NCI-H526 treated with DMSO at 0.1 percent for 48 hours (cell line): ENCODE measurements at regions not wholly inside any gene's neighbourhood (a gene's known extent, or its start where the extent isn't known, plus 50 kb on each side); places are given as distances from the start of the nearest gene placed in this dataset.

ENCODE experiments used
- DNase-seq: peaks from one replicate; lab custom pipeline; 2025; lab: John Stamatoyannopoulos, UW

DNA sequence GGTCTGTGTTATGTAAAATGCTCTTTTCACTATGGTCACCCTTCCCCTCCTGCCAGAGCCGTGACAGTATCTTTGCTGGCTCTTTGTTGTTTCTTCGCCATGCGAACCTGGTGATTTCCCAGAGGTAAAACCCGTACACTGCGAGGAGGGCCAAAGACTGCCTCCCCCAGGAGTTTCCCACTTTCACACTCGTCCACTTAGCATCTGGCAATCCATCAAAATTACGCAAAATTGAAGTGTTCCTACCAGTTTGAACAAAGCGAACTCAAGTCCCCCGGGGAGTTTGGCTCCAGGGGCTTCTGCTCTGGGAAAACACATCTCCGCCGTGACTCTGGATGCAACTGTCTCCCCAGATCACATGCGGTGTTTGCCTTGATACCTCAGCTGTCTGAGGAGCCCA lies 239.9 kb downstream of the FAM43A start:
- DNase-seq = no peak

DNA sequence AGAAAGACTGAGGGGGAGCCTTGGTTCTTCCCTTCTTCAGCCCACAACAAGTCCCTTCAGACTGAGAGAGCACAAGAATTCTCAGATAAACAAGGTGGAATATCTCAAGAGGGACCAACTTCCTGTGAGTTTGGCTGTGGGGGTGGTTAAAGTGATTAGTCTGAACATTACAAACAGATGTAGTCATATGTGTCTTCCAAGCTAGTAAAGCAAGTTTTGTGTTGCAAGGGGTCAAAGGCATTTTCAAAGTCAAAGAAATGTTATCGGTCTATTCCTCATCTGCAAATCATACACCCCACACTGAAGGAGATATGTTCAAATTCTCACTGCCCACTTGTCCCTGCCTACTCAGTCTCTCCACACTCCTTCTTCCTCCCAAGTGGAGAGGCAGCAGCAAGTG lies 242.5 kb downstream of the FAM43A start:
- no peak for DNase-seq

DNA sequence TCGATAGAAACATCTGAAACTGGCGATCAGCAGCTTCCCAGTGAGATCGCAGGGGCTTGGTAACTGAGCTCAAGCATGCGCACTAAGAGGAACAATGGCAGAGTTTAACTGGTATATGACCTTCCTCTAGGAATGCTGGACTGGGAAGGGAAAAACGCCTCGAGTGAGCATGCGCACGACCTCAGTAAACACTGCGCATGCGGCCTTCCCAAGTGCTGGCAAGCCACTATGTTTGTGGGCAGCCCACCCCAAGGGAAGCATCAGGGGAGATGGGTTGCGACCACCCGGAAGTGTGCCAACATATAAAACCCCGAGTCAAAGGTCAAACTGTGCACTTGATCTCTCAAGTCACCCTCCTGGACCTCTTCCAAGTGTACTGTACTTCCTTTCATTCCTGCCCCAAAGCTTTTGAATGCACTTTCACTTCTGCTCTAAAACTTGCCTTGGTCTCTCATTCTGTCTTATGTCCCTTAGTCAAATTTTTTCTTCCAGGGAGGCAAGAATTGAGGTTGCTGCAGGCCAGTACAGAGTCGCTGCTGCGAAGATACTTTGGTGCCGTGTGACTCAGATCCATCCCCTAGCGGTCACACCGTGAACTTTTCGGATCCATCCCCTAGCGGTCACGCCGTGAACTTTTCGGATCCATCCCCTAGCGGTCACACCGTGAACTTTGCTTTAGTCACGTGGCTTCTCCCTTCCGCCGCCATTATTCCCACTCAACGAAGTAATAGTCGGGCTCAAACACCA lies 243.3 kb downstream of the FAM43A start:
- no peak for DNase-seq

DNA sequence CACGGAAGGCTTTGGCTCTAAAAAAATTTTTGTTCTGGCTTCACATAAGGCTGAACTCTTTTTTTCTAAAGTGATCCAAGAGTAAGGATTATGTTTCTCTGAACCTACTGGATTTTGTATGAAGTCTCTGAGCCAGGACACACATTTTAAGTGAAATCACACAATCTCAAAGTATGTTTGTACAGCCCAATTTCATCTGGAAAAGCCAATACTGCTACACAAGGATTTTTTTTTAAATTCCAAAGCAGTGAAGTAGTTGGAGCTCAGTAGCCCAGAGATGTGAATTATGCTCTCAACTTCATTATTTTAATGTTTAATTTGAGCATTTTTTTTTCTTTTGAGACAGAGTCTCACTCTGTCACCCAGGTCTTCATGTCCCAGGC lies 243.9 kb downstream of the FAM43A start:
- no peak for DNase-seq

DNA sequence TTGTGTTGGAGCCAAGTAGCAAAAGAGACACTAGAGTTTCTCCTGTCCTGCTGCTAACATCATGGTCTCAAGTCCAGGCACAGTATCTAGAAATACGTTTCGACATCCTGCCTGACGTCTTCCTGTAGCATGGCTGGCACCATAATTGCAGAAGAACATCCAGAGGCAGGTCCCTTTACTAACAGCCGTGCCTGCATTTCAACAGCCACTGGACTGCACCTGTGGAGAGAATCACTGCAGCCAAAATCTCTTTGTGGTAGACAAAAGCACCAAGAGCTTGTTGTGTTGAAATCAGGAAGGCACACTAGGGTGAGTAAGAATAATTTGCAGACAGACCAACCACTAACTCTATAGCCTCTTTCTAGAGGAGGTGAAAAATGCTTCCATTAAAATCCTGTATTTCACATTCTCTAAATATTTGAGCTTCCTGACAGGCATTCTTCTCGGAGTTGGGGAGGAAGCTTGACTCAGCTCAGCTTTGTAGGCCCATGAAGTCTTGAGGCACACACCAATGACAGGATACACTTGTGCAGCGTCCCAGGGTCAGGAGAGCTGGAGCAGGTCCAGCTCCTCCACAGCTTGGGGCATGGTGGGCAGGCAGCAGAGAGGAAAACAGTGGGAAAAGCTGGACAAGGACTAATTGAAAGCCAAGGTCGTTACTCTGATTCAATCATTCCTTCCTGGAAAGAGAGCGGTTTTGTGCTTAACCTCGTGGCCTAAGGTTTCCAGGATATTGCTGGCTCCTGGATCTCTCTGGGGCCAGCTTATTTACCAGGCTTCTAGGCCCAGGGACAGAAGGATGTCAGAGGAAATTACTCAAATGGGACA lies 244.9 kb downstream of the FAM43A start:
- DNase-seq = no peak

DNA sequence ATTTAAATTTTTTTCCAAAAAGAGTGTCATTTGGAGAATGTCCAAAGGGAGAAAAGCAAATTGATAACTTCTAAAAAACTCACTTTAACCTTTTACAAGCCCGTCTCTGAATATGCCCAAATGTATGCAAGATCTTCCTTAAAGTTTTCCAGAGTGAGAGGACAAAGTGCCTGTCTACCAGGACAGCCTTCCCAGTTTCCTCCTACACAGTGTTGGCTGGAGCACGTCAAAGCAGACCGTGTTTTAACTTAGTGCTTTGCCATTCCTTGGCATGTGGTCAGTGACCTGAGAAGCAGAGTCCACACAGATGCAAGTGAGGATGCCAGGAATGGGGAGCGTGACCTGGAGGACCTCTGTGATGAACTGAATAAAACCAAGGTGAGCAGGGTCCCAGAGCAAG lies 245.7 kb downstream of the FAM43A start:
- DNase-seq = no peak

DNA sequence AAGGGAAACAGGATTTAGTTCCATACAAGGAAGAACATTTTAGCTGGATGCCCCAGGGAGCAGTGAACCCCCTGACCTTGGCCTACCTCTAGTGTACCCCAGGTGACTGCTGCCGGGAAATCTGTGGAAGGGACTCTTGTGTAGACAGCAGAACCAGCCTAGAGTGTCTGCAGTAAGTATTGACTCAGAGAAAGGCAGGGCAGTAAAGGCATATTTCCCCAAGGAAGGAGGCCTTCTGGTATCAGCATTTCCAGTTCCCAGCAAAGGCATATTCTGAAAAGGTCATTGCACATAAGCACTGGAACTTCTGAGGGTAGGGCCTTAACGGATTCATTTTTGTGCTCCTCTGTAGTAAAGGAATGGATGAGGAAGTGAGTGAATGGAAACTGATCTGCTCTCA lies 246.2 kb downstream of the FAM43A start:
- DNase-seq = no peak

DNA sequence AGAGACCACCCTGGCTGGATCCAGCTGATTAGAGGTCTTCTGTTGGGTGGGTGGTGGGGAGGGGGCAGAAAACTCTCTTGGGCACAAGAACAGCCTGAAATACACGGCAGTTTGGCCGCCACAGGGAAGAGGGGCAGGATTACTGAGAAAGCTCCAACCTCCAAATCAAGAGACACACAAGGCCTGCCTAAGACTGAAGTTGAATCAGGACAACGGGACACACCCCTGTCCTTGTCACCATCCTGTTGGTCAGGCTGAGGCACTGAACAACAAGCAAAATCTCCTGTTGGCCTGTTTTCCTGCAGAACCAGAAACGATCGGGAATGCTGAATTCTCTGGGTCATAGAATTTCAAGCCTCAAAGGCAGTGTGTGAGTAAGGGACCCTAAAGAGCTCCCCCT lies 247.8 kb downstream of the FAM43A start:
- no peak for DNase-seq

DNA sequence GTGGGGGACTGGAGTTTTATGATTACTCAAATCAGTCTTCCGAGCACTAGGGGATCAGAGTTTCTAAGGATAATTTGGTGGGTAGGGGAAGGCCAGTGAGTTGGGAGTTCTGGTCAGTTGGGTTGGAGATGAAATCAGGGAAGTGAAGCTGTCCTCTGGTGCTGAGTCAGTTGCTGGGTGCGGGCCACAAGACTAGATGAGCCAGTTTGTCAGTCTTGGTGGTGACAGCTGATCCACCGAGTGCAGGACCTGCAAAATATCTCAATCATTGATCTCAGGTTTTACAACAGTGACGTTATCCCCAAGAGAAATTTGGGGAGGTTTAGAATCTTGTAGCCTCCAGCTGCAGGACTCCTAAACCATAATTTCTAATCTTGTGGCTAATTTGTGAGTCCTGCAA lies 249.4 kb downstream of the FAM43A start:
- DNase-seq = no peak

DNA sequence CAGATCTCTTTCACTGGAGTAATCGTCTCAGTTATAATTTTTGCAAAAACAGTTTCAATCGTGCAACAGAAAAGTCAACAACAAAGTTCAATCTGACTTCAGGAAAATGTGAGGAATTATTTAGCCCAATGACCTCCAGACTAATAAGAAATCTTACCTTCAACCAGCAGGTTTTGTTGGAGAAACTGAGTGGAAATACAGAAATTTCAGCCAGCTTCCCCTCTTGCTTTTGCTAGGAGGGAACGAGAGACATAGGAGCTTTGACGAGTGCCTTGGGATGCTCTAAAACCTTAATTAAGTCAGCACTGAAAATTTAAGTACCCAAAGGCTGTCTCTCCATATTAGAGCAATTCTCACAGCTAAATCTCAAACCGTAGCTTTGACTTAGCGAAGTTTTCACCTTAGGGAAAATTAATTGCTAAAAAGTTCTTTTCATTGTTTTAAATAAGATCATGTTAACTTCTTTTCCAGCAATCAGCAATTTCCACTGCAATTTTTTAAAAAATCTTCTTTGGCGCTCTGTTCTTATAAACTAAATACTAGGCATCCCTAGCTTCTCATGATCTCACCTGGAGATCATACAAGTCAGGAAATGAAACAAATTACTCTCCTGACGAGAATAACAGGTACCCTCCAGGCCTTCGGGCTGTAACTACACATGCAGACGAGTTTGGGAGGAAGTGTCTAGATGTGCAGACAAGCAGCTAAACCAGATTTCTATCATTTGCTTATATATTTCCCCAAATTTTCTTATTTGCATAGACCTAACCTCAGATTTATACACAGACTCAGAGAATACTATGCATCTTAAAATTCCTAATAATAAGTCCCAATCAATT lies 250.2 kb downstream of the FAM43A start:
- no peak for DNase-seq

DNA sequence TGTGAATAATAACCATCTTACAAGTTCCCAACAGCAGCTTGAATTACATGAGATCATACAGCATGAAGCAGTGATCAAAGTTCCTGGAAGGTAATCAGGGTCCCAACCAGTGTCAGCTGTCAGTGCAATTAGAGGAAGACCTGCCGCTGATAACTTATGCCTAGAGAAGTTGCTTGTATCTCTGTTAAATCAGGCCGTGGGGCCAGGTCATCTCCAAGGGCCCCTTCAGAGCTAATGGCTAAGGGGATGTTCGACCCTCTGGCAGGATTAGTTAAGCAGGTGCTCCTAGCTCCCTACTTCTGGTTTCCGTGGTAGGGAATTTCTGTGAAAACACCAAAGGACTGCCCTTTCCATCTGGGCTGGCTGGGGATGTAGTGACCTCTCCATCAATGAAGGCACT lies 251.0 kb downstream of the FAM43A start:
- no peak for DNase-seq

DNA sequence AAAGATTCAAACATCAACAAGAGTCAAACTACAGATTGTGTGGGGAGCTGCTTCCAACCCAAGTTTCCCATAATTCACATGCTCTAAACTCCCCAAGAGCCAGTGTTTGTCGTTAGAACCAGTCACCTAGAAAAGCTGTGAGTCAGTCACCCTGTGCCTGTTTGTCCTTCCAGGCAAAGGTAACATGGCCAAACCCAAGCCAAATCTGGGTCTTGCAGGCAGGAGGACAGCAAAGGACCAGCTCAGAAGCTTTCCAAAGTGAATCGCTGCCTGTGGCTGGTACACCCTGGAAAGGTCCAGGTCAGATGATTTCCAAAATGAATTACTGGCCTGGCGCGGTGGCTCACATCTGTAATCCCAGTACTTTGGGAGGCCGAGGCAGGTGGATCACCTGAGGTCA lies 251.5 kb downstream of the FAM43A start:
- DNase-seq = no peak

DNA sequence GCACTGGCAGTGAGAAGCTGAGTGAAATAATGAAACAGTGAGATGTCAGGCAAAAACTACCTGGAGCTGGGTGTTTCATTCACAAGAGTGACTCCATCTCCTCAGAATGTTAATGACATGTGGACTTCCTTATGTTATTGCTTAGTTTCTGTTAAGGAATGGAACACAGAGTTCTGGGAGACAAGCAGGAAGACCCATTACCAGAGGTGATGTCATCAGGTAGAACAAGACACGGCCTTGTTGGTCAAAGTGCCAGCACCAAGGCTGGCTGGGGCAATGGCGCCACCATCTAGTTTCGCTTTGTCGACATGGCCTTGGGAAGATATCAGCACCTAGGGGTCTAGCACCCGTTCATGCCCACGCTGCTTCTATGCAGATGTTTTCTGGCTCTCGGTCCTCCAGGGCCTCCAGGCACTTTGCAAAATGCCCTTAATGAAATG lies 252.2 kb downstream of the FAM43A start:
- no peak for DNase-seq

DNA sequence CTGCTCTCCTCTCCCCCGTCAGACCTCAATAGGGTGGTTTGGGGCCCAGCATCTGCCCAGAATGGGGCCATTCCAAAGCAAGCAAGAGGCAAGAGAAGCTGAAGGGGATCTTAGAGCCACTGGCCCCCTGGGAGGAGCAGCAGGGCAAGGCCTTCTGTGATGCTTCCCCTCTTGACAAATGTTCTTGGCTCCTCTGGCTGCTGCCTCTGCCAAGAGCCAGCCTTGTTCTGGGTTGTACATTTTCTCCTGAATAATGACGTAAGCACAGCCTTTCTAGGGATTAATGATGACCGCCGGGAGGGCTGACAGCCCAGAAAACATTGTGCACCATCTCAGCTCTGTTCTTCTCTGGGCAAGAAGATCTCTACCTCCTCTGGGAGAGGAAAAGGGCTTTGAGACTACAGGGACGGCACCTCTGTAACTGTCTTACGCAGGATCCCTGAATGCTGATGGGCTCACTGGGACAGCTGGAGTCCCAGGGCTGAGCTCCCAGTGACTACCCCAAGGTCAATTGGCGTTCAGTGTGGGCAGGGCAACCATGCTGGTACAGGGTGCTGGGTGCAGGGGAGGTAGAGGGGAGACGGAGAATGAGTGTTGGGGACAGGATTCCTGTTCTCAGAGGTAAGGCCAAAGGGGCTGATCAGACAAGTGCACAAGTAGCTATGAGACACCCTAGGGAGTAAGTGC lies 253.3 kb downstream of the FAM43A start:
- DNase-seq = no peak

DNA sequence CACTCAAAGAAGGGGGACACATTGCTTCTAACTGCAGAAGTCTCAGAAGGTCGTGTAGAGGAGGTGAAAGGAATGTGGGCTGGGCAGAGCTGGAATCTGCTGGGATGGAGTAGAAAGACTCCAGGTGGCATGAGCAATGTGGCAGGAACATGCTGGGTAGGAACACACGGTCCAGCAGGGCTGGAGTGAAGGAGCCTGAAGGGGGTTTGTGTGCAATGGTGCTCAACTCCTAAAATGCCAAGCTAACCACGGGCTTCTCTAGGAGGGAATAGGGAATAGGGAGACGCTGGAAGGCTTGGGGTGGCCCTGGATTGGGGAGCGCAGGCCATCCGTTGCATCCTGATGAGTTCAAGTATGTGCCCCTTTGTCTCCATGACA lies 253.8 kb downstream of the FAM43A start:
- no peak for DNase-seq

DNA sequence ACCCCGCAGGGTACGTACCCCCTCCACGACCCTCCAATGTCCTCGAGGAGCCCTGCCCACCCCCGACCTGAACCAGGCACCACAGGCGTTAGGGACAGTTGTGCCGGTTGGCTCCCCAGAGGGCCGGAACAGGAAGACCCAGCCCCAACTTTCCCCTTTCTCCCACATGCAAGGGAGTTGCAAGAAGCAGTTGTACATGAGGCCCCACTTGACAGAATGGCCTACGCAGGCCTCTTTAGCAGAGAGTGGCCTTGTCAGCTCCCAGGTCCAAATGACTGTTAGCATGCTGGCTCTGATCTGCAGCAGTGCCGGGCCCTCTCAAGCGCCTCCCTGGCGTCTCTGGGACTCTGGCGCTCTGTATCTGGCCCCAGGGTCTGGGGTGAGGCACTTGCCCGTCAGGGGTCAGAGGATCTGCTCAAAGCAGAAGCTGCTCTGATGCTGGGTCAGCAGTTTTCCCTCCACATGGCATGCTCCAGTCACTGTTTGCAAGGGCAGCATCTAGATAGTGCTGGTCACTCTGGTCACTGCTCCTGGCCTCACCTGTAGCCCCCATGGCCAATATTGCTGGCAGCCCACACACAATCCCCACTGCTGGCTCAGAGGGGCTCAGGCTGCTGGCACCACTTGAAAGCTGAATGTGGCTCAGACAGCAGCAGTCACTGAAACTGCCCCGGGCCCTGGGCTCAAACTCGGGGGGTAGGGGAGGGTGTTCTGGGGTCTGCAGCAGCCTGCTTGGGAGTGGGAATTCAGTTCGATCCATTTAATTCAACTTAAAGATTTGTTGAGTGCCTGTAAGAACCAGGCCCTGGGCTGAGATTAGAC lies 254.5 kb downstream of the FAM43A start:
- DNase-seq = no peak

DNA sequence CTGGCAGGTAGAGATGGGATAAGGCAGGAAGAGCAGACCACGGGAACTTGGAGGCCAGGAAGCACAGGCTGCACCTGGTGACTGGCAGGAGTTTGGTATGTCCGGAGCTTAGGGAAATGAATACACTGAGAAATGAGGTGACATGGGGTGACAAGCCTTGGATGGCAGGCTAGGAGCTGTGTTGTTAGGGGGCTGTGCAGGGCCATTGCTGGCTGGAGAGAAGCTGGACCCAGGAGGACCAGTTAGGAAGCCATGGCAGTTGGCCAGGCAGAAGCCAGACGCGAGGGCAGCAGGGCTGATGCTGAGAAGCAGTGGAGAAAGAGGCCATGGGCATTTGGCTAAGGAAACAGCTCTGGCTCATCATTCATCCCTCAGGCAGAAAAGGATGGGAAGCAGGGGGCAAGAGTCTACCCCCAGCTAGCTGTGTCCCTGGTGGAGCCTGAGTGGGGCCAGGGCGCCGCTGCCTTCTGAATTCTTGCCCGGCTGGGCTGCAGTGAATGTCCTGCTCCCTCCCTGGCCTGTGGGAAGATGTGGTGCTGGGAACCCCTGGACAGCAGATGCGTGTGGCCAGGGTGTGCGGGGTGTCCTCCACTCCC lies 255.8 kb downstream of the FAM43A start:
- DNase-seq = no peak

DNA sequence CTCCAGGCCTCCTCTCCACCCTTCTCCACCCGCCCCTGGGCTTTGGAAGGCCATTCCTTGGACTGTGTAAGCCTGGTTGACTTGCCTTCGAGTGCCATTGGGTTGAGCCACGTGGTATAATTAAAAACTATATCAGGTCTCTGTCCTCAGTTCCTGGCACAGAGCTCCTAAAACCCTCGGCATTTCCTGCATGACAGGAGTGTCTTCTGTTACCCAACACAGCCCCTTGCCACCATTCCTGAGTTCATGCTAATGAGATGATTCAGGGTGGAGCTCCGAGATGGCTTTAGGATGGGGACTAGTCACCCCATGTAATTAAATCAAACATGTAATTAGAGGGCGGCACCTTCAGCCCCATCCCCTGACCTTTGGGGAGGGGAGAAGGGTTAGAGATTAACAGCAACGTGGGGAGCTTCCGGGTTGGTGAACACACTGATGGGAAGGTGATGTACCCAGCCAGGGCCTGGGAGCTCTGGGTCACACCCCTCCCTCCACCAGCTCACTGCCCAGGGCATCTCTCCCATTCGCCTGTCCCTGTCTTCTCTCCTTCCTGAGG lies 256.4 kb downstream of the FAM43A start:
- DNase-seq = no peak

DNA sequence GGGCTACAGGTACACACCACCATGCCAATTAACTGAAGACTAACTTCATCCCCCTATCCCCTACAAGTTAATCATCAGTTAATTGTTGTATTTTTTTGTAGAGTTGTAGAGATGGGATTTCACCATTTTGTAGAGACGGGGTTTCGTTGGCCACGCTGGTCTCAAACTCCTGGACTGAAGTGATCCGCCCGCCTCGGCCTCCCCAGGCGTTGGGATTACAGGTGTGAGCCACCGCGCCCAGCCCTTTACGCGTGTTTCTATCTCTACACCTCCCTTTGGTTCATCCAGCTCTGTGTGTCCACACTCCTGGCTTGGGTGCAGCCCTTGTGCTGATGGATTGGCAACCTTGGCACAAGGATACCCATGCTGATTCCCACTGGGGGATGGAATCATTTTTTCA lies 258.8 kb downstream of the FAM43A start:
- no peak for DNase-seq

DNA sequence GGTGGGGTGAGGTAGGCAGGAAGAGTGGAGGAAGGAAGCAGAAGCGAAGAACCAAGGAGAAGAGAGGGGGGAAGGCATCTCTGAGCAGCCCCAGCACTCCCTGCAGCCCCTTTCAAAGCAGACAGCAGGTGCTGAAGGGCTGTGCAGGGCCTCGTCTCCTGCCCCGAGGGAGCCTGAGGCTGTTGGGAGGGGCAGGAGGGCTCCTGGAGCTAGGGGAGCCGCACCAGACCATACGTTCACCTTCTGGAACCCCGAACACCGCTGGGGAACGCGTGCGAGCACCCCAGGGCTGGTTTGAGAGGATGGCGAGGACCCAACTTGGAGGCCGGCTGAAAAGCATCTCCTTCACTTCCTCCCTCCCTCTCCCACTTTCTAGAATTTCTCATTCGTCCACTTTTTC lies 259.8 kb downstream of the FAM43A start:
- DNase-seq = no peak

DNA sequence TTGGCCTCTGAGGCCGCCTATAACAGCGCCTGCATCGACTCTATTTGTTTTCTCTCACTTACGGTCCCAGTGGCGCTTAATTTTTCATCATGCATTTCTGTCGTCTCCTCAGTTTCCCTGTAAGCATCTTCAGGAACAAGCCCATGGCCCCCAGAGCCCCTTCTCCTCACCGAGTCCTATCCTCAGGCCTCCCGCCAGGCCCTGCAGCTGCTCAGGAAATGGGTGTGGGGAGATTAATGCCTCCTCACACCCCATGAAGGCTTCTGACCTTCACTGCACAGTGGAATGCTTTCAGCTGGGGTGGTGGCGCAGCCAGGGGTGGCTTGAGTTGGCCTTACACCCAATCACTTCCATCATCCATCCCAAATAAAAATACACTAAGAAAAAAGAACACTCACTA lies 260.4 kb downstream of the FAM43A start:
- DNase-seq = no peak
